HL-60 (cell line): ENCODE measurements at regions not wholly inside any gene's neighbourhood (a gene's known extent, or its start where the extent isn't known, plus 50 kb on each side); places are given as distances from the start of the nearest gene placed in this dataset.

Source experiments
- POLR2AphosphoS5 ChIP-seq: IDR thresholded peaks from 2 replicates; pipeline ENCODE4 v1.6.1; 2012; ENCODE audit warnings: low read depth
- TF ChIP-seq, protein P1 (sequence below): IDR thresholded peaks from one replicate; pipeline ENCODE4 v1.5.1; 2011; ENCODE audit warnings: low read length, control low read depth, inconsistent platforms; ENCODE audit not compliant: insufficient read depth

DNA sequence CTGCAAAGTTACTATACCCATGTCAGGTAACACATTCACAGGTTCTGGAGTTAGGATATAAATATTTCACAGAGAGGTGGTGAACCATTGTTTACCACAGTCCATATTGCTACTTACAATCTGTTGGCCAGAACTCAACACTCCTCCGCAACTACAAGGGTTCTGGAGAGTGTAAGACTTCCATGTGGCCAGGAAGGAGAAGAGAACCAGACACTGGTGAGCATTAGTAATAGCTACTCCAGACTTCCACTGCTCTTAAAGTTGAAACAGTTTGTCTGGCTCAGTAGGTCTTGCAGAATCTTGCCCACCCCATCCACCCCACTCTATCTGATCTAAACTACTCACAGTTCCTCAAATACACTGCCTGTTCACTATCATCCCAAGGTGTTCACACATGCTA lies 369.6 kb downstream of the DUSP6 start:
- TF ChIP-seq, protein P1, sequence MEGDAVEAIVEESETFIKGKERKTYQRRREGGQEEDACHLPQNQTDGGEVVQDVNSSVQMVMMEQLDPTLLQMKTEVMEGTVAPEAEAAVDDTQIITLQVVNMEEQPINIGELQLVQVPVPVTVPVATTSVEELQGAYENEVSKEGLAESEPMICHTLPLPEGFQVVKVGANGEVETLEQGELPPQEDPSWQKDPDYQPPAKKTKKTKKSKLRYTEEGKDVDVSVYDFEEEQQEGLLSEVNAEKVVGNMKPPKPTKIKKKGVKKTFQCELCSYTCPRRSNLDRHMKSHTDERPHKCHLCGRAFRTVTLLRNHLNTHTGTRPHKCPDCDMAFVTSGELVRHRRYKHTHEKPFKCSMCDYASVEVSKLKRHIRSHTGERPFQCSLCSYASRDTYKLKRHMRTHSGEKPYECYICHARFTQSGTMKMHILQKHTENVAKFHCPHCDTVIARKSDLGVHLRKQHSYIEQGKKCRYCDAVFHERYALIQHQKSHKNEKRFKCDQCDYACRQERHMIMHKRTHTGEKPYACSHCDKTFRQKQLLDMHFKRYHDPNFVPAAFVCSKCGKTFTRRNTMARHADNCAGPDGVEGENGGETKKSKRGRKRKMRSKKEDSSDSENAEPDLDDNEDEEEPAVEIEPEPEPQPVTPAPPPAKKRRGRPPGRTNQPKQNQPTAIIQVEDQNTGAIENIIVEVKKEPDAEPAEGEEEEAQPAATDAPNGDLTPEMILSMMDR: no peak
- no peak for TF ChIP-seq POLR2AphosphoS5
